DMS153 treated with DMSO at 0.1 percent for 48 hours (cell line): ENCODE measurements at regions not wholly inside any gene's neighbourhood (a gene's known extent, or its start where the extent isn't known, plus 50 kb on each side); places are given as distances from the start of the nearest gene placed in this dataset.

Source experiments
- DNase-seq: peaks from one replicate; lab custom pipeline; 2025; ENCODE audit not compliant: unreplicated experiment; lab: John Stamatoyannopoulos, UW

DNA sequence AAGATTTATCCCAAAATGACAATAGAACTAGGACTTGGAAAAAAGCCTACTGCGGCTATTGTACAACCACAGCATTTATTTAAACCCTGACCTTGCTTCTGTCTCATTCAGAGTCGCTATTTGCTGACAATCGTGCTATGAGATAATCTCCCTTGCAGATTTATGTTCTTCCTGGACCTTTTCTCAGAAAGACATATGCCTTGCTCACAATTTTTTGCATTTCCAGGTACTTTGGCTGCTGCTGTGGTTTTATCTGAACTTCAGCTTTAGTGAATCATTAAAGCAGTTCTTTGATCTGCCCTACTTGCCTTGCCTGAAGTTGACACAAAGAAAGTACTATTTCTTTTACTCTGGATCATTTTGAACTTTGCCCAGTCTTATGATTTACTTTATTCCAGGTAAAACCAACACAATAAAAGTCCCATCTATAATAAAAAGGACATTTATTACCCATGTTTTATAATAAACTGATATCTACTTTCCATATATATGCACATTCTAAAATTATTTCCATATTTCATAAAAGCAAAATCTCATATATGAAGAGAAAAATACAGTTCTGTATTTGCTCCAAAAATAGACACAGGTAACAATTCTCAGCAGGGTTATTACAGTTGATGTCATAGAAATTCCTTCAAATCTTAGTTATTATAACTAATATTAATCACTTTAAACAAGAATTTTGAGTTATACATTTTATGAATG is 63.4 kb upstream of the CARD18 start:
- no peak for DNase-seq

DNA sequence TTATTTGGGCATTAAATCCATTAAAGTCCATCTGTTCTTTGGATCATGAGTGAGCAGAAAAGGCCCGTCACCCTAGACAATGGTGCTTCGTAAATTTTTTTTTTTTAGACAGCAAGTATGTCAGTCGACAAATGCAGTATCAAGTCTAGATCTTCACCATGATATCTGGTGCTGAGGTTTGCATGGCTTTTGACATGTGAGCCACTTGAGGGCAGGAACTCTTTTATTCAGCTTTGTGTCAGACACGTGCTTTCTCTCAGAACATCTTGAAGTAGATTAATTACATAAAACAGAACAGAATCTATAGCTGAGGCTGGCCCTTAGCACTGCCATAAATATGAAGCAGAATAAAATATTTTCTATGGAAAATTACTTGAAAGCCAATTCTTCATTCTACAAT is 62.9 kb upstream of the CARD18 start:
- DNase-seq = no peak

DNA sequence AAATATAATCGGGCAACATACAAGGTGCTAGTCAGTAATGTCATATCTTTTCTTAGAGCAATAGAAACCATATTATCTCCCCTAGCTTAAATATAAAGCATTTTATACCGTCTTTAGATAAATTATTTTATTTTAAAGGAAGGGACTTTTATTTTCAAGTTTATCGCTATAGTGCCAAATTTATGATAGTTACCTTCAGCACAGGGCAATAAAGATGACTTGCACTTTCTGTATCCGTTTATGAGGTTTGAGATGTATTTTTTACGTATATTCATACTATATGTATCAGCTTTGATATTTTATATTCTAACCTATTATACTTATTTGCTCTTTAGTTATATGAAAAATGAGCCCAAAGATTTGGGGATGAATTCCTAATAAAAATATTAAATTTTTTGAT is 61.6 kb upstream of the CARD18 start:
- DNase-seq = no peak

DNA sequence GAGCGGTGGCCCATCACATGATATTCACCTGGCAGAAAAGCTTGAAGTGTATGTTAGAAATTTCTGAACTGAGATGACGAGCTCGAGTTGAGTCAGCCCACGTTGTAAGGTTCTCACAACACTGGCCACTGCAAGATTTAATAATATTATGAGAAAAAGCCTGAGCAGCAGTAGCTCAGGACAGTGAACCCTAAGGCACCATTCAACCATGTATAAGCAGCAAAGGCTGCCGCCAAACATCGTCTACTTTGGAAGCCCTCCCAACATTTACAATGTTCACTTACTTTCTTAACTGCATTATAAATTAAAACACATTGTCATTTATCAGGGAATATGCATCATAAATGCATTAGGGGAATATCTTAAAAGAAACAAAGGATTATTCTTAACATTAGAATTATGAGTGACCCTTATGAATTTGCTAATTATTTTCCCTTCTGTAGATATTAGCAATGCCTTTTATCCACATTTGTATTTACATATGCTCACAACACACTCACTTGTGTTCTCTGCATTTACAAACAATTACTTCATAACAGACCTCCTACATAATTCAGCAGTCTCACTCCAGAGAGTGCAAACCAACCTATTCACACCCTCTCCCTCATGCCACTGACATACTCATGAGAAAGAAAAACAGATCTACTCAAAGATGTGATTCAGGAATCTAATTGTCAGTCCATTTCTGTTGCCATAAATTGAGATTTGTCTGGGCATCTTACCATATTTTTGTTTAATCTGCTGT is 57.7 kb upstream of the CARD18 start:
- DNase-seq = no peak

DNA sequence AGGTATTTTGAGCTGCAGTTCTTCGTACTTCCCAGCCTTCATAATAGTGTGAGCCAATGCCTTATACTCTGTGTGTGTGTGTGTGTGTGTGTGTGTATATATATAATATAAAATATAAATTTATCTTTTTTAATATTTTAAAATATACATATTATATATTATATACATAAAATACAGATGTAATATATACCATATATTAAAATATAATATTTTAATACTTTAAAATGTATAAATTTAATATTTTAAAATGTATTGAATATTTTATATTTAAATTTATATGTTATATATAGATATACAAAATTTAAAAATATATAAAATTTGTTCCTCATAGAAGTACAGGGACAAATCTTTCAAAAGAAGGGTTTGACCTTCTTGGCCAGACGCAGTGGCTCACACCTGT is 53.7 kb upstream of the CARD18 start:
- no peak for DNase-seq

DNA sequence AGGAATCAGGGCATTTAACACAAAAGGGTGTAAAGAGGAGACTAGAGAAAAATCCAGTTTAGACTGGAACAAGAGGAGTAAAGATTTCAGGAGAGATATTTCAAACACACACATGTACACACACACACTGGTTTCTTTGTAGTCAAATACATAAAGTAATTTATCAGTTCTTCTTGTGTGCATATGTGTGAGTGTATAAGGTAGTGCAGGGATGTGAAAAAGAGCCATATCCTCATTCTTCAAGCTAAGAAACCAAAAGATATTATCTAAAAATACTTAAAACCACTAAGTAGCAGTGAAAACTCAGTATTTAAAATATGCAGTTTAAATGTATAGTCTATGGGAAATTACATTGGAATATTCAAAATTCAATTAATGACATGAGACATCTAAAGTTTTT is 52.5 kb upstream of the CARD18 start:
- no peak for DNase-seq

DNA sequence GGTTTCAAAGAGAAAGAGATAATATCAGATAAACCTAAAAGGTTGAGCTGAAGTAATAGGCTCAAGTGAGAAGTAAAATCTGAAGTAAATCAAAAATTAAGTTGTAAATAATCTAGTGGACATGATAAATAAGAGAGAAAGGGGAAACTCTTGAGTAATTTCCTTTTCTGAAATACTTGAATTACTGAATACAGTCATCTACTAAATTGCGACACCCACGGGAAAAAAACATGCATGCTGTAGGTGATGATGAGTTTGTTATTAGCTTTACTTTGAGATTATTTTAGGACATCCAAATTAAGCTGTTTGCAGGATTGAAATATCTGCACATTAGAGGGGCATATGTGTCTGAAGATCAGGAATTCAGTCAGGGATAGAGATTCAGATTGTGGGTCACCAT is 50.0 kb upstream of the CARD18 start:
- no peak for DNase-seq
